HepG2 (cell line): ENCODE measurements at regions not wholly inside any gene's neighbourhood (a gene's known extent, or its start where the extent isn't known, plus 50 kb on each side); places are given as distances from the start of the nearest gene placed in this dataset.

ENCODE experiments used
- FOSL2 ChIP-seq: sonication (generic); formaldehyde crosslinking; IDR thresholded peaks from 2 replicates; pipeline ENCODE4 v1.4.0; 2020; ENCODE audit warnings: missing genetic modification reagents
- HNRNPH1 ChIP-seq: fragments of 200-400 bp; formaldehyde crosslinking; optimal IDR thresholded peaks from 2 replicates; pipeline ENCODE3; 2017; ENCODE audit warnings: mild to moderate bottlenecking, low read depth, low read length
- KLF13 ChIP-seq: sonication (generic); formaldehyde crosslinking; IDR thresholded peaks from 2 replicates; pipeline ENCODE4 v1.4.0; 2020; ENCODE audit warnings: mild to moderate bottlenecking, missing genetic modification reagents
- REPIN1 ChIP-seq: sonication (generic); formaldehyde crosslinking; IDR thresholded peaks from 2 replicates; pipeline ENCODE4 v1.8.0; 2022; ENCODE audit warnings: missing genetic modification reagents, low read depth, mild to moderate bottlenecking, borderline replicate concordance
- SRY ChIP-seq: sonication (generic); formaldehyde crosslinking; IDR thresholded peaks from 2 replicates; pipeline ENCODE4 v1.8.0; 2022; ENCODE audit warnings: mild to moderate bottlenecking, missing genetic modification reagents
- U2AF2 ChIP-seq: fragments of 200-400 bp; formaldehyde crosslinking; IDR thresholded peaks from 2 replicates; pipeline ENCODE4 v1.6.1; 2017; ENCODE audit warnings: low read depth, mild to moderate bottlenecking, low read length
- ZMAT3 ChIP-seq: sonication (generic); formaldehyde crosslinking; conservative IDR thresholded peaks from 2 replicates; pipeline ENCODE4 v1.7.0; 2021; ENCODE audit warnings: missing genetic modification reagents
- ZNF484 ChIP-seq: sonication (generic); formaldehyde crosslinking; IDR thresholded peaks from 2 replicates; pipeline ENCODE4 v1.5.1; 2020; ENCODE audit warnings: mild to moderate bottlenecking, low read depth, missing genetic modification reagents, borderline replicate concordance
- TF ChIP-seq, protein P1 (sequence below): sonication (generic); formaldehyde crosslinking; IDR thresholded peaks from 2 replicates; pipeline ENCODE4 v1.4.0; 2020; ENCODE audit warnings: low read depth, mild to moderate bottlenecking, missing genetic modification reagents
- TF ChIP-seq, protein P2 (sequence below): sonication (generic); formaldehyde crosslinking; IDR thresholded peaks from 2 replicates; pipeline ENCODE4 v1.4.0; 2020; ENCODE audit warnings: missing genetic modification reagents, borderline replicate concordance
- TF ChIP-seq, protein P3 (sequence below): IDR thresholded peaks from 2 replicates; pipeline ENCODE4 v1.6.1; 2016; ENCODE audit warnings: missing biosample characterization, missing genetic modification reagents, low read depth
- TF ChIP-seq, protein P4 (sequence below): sonication (generic); formaldehyde crosslinking; IDR thresholded peaks from 2 replicates; pipeline ENCODE4 v1.5.0; 2020; ENCODE audit warnings: mild to moderate bottlenecking, missing genetic modification reagents, moderate library complexity
- TF ChIP-seq, protein P5 (sequence below), 2 experiments: sonication (generic) in 1 of 2; formaldehyde crosslinking in 1 of 2; IDR thresholded peaks; 2 replicates each; pipeline versions ENCODE4 v1.4.0 to v1.6.1; 2018 to 2020; ENCODE audit warnings: missing genetic modification reagents in 2 of 2, borderline replicate concordance in 1 of 2, low read depth in 1 of 2, mild to moderate bottlenecking in 1 of 2, missing biosample characterization in 1 of 2
- TF ChIP-seq, protein P6 (sequence below): sonication (generic); formaldehyde crosslinking; conservative IDR thresholded peaks from 2 replicates; pipeline ENCODE4 v1.4.0; 2020; ENCODE audit warnings: missing genetic modification reagents

DNA sequence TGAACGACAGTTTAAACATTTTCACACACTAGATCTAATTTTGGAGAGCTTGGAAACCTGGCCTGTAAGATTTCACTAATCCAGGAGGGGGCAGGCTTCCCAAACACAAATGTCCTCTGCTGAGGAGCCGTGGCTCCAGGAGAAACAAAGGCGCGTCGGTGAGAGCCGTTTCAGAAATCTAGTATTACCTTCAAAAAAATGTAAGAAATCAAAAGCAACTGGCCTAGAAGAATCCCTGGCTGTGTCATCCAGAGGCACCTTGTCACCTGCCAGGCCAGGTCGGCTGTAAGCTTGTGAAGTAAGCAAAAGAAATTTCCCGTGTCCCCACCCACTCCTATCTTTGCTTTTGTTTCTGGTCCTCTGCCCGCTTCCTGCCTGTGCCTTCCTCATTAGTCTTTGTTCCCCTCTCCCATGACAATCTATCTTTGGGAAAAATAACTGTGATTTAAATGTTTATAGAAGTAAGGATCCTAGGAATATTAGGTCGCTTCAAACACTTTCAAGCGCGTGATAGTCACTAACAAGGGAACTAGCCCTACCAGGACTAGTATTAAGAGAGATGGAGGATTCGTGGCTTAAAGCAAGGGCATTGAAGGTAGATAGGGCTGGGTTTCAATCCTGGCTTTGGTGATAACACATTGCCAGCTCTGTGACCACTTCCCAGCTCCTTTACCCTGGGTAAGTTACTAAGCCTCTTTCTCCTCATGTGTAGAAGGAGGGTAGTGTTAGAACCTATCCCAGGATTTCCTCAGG, 99.5 kb upstream of the STK39 start (continued):
- TF ChIP-seq HNRNPH1 (no peak), U2AF2 (no peak), ZNF484 (CRISPR knock-in tag) (no peak), REPIN1 (CRISPR knock-in tag) (peak; percentile 51; the same call in 1 of the 2 replicates), KLF13 (CRISPR knock-in tag) (no peak), FOSL2 (CRISPR knock-in tag) (0 out of 2 replicates have a peak, but pooled peaks have one; percentile 9), SRY (no peak), ZMAT3 (no peak)
- TF ChIP-seq, protein P1, sequence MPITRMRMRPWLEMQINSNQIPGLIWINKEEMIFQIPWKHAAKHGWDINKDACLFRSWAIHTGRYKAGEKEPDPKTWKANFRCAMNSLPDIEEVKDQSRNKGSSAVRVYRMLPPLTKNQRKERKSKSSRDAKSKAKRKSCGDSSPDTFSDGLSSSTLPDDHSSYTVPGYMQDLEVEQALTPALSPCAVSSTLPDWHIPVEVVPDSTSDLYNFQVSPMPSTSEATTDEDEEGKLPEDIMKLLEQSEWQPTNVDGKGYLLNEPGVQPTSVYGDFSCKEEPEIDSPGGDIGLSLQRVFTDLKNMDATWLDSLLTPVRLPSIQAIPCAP (CRISPR knock-in tag) = no peak
- TF ChIP-seq, protein P2, sequence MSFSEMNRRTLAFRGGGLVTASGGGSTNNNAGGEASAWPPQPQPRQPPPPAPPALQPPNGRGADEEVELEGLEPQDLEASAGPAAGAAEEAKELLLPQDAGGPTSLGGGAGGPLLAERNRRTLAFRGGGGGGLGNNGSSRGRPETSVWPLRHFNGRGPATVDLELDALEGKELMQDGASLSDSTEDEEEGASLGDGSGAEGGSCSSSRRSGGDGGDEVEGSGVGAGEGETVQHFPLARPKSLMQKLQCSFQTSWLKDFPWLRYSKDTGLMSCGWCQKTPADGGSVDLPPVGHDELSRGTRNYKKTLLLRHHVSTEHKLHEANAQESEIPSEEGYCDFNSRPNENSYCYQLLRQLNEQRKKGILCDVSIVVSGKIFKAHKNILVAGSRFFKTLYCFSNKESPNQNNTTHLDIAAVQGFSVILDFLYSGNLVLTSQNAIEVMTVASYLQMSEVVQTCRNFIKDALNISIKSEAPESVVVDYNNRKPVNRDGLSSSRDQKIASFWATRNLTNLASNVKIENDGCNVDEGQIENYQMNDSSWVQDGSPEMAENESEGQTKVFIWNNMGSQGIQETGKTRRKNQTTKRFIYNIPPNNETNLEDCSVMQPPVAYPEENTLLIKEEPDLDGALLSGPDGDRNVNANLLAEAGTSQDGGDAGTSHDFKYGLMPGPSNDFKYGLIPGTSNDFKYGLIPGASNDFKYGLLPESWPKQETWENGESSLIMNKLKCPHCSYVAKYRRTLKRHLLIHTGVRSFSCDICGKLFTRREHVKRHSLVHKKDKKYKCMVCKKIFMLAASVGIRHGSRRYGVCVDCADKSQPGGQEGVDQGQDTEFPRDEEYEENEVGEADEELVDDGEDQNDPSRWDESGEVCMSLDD (CRISPR knock-in tag) = no peak
- TF ChIP-seq, protein P3, sequence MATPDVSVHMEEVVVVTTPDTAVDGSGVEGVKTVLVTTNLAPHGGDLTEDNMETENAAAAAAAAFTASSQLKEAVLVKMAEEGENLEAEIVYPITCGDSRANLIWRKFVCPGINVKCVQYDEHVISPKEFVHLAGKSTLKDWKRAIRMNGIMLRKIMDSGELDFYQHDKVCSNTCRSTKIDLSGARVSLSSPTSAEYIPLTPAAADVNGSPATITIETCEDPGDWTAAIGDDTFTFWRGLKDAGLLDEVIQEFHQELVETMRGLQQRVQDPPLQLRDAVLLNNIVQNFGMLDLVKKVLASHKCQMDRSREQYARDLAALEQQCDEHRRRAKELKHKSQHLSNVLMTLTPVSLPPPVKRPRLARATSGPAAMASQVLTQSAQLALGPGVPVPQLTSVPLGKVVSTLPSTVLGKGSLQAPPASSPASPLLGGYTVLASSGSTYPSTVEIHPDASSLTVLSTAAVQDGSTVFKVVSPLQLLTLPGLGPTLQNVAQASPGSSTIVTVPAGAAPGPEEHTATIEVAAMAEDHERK (CRISPR knock-in tag) = no peak
- TF ChIP-seq, protein P4, sequence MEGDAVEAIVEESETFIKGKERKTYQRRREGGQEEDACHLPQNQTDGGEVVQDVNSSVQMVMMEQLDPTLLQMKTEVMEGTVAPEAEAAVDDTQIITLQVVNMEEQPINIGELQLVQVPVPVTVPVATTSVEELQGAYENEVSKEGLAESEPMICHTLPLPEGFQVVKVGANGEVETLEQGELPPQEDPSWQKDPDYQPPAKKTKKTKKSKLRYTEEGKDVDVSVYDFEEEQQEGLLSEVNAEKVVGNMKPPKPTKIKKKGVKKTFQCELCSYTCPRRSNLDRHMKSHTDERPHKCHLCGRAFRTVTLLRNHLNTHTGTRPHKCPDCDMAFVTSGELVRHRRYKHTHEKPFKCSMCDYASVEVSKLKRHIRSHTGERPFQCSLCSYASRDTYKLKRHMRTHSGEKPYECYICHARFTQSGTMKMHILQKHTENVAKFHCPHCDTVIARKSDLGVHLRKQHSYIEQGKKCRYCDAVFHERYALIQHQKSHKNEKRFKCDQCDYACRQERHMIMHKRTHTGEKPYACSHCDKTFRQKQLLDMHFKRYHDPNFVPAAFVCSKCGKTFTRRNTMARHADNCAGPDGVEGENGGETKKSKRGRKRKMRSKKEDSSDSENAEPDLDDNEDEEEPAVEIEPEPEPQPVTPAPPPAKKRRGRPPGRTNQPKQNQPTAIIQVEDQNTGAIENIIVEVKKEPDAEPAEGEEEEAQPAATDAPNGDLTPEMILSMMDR = peak; percentile 90
- TF ChIP-seq, protein P5, sequence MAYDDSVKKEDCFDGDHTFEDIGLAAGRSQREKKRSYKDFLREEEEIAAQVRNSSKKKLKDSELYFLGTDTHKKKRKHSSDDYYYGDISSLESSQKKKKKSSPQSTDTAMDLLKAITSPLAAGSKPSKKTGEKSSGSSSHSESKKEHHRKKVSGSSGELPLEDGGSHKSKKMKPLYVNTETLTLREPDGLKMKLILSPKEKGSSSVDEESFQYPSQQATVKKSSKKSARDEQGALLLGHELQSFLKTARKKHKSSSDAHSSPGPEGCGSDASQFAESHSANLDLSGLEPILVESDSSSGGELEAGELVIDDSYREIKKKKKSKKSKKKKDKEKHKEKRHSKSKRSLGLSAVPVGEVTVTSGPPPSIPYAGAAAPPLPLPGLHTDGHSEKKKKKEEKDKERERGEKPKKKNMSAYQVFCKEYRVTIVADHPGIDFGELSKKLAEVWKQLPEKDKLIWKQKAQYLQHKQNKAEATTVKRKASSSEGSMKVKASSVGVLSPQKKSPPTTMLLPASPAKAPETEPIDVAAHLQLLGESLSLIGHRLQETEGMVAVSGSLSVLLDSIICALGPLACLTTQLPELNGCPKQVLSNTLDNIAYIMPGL (CRISPR knock-in tag; IDR thresholded peaks at IDR 0.05; ENCODE audit: borderline replicate concordance in 1 of 2, low read depth in 1 of 2) = peak; percentile 41 to 75; a peak in 1 of 4 replicates
- TF ChIP-seq, protein P6, sequence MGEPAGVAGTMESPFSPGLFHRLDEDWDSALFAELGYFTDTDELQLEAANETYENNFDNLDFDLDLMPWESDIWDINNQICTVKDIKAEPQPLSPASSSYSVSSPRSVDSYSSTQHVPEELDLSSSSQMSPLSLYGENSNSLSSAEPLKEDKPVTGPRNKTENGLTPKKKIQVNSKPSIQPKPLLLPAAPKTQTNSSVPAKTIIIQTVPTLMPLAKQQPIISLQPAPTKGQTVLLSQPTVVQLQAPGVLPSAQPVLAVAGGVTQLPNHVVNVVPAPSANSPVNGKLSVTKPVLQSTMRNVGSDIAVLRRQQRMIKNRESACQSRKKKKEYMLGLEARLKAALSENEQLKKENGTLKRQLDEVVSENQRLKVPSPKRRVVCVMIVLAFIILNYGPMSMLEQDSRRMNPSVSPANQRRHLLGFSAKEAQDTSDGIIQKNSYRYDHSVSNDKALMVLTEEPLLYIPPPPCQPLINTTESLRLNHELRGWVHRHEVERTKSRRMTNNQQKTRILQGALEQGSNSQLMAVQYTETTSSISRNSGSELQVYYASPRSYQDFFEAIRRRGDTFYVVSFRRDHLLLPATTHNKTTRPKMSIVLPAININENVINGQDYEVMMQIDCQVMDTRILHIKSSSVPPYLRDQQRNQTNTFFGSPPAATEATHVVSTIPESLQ (CRISPR knock-in tag) = no peak
